ENCODE measurements at regions not wholly inside any gene's neighbourhood (a gene's known extent, or its start where the extent isn't known, plus 50 kb on each side); places are given as distances from the start of the nearest gene placed in this dataset.

GRCh38 chr10:121048749-121049148 is 197.6 kb downstream of the WDR11 start:
- no peak for TF ChIP-seq CTCF (IDR thresholded peaks at IDR 0.05)
- TF ChIP-seq POLR2A (IDR thresholded peaks at IDR 0.05) = no peak
